NT2/D1 (cell line): ENCODE measurements at regions not wholly inside any gene's neighbourhood (a gene's known extent, or its start where the extent isn't known, plus 50 kb on each side); places are given as distances from the start of the nearest gene placed in this dataset.

ENCODE experiments used
- DNase-seq: peaks from one replicate; pipeline ENCODE4 v3.0.0-alpha.2; 2011; ENCODE audit warnings: low read depth, low spot score
- H3K27me3 ChIP-seq: 2 replicates; pipeline ENCODE4 v1.6.0; 2011; ENCODE audit warnings: mild to moderate bottlenecking; ENCODE audit not compliant: insufficient read length, insufficient read depth
- H3K36me3 ChIP-seq: 2 replicates; pipeline ENCODE4 v1.6.1; 2011; ENCODE audit warnings: mild to moderate bottlenecking, low read length, mixed read lengths; ENCODE audit not compliant: insufficient read depth, insufficient read length
- H3K4me1 ChIP-seq: 2 replicates; pipeline ENCODE4 v1.5.1; 2011; ENCODE audit not compliant: insufficient read depth, insufficient read length
- H3K4me3 ChIP-seq: 2 replicates; pipeline ENCODE4 v1.5.1; 2011; ENCODE audit warnings: low read depth; ENCODE audit not compliant: insufficient read length
- H3K9ac ChIP-seq: 2 replicates; pipeline ENCODE4 v1.6.0; 2011; ENCODE audit warnings: low read depth; ENCODE audit not compliant: insufficient read length
- H3K9me3 ChIP-seq: 2 replicates; pipeline ENCODE4 v1.5.1; 2011; ENCODE audit warnings: mild to moderate bottlenecking, low read length; ENCODE audit not compliant: insufficient read depth
- SUZ12 ChIP-seq: IDR thresholded peaks from 2 replicates; pipeline ENCODE4 v1.6.1; 2011; ENCODE audit not compliant: insufficient read length, insufficient read depth; ENCODE audit errors: extremely low read depth
- YY1 ChIP-seq: IDR thresholded peaks from 2 replicates; pipeline ENCODE4 v1.6.1; 2011; ENCODE audit not compliant: insufficient read length, insufficient read depth
- ZNF274 ChIP-seq: IDR thresholded peaks from 2 replicates; pipeline ENCODE4 v1.6.1; 2011; ENCODE audit warnings: mild to moderate bottlenecking, low read depth, low read length

DNA sequence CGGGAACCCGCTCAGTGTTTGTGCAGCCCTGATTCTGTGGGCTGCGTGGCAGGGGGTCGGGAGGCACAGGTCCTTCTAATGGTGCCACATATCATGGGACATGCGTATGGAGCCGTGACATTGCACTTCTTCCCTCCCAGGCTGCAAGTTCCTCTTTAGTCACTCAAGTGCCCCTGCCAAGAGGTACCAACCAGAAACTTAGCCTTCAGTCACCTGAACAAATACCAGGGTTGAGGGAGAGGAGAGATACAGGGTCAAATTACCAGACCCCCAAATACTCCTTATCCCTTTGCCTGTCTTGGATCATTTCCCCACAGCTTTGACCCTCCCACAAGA lies 209.1 kb downstream of the BUD13 start:
- Histone ChIP-seq H3K9ac (no peak overlapping the region), H3K4me3 (no peak overlapping the region), H3K36me3 (no peaks in the 10 kb centered on the region), H3K27me3 (peaks cover 38% of the 10 kb centered on the region), H3K4me1 (no peaks in the 10 kb centered on the region), H3K9me3 (no peaks in the 10 kb centered on the region)
- TF ChIP-seq ZNF274 (no peak), SUZ12 (no peak), YY1 (no peak)
- no peak for DNase-seq

DNA sequence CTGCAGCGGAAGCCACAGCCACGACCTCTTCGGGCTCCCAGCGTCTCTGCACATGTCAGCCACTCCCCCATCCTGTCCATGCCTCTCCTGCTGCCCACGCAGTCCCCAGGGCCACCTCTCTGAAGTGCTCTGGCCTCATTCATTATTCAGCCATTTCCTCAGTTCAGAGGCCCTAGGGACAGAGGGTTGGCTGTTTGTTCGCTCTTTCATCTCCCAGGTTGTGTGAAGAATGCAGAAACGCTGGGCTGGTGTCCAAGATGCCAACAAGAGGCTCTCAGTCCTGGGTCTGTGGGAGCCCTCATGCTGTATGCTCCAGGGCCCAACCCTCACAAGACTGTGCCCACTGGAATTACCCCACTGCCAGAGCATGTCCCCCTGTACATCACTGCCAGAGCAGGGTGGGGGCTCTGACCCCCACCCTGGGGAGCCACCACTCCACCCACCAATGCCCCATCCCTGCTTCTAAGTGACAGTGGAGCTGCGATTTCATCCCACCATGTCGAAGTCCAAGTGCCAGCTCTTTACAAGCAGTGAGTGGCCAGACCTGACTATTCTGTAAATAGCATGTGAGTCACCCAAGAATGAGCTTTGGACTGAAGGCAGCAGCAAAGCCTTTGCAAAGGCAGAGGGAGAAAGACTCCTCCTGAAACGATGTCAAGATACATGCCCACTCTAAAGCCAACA lies 209.6 kb downstream of the BUD13 start:
- Histone ChIP-seq H3K9ac (no peak overlapping the region), H3K36me3 (no peaks in the 10 kb centered on the region), H3K9me3 (no peaks in the 10 kb centered on the region), H3K4me1 (no peaks in the 10 kb centered on the region), H3K4me3 (no peak overlapping the region), H3K27me3 (peaks cover 38% of the 10 kb centered on the region)
- TF ChIP-seq ZNF274 (no peak), YY1 (no peak), SUZ12 (no peak)
- DNase-seq = no peak

DNA sequence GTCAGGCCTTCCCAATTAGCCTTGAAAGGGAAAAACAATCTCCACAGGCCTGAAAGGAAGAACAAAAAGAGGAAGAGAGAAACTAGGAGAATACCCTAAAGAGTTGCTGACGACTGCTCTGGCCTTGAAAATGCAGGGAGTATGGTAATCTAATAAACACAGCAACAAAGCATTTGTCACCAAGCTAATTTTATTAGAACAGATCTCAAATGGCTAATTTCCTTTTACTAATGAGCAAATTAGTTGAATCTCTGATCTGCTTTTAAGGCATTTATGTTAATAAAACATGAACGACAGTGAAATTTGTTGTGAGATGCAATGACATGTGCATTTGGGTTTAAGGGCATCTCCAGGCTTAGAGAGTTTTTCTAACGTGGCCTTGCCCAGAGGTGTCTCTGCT lies 212.2 kb downstream of the BUD13 start:
- H3K9ac ChIP-seq = no peak overlapping the region
- peaks cover 51% of the 10 kb centered on the region for H3K27me3 ChIP-seq
- H3K9me3 ChIP-seq = no peaks in the 10 kb centered on the region
- no peak overlapping the region for H3K4me3 ChIP-seq
- TF ChIP-seq SUZ12 = no peak
- no peak for TF ChIP-seq YY1
- no peak for TF ChIP-seq ZNF274
- H3K4me1 ChIP-seq = no peaks in the 10 kb centered on the region
- H3K36me3 ChIP-seq = no peaks in the 10 kb centered on the region
- DNase-seq = no peak

DNA sequence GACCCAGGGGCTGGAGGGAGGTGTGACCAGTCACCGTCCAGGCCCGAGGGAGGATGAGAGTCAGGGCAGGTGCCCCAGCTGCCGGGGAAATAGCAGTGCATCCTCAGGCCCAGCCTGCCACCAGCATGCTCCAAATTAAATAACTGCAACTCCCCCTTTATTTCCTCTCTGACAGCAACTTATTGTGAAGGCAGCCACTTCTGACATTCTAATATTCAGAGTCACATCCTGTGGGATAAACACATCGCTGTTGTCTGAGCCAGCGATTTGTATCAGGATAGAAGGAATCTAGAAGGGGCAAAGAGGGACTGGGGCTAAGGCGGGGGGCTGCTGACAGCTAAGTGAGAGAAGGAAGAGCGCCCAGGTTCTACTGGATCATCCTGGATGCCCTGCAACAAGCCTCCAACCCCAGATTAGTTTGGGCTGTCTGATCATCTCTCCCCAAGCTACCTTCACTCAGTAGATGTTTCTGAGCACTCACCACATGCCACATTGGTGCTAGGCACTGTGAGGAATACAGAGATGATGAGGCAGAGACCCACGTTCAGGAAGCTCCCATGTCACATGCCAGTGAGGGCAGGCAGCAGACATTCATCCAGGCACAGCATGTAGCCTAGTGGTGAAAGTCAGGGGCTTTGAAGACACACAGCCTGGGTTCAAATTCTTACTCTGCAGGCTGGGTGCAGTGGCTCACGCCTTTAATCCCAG lies 214.1 kb downstream of the BUD13 start:
- no peak overlapping the region for H3K9ac ChIP-seq
- H3K36me3 ChIP-seq = no peaks in the 10 kb centered on the region
- H3K4me3 ChIP-seq = no peak overlapping the region
- no peaks in the 10 kb centered on the region for H3K9me3 ChIP-seq
- no peaks in the 10 kb centered on the region for H3K4me1 ChIP-seq
- peaks cover 44% of the 10 kb centered on the region for H3K27me3 ChIP-seq
- DNase-seq = no peak
- TF ChIP-seq SUZ12 = no peak
- no peak for TF ChIP-seq YY1
- no peak for TF ChIP-seq ZNF274

DNA sequence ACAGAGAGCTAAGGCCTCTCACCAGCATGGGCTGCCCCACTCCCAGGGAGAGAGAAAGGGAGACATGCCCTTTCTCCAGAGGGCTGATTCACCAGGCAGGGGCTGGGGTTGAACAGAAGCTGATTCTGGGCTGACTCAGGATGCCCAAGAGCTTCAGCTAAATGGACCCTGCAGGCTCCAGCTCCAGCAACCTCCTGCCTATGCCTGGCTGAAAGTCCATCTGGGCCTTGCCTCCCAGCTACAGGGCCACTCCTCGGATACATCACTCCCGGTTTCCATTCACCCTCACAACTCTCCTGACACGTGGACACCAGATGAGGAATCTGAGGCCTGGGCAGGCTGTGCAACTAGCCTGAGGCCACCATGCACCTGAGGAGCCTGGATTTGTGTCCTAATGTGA lies 215.5 kb downstream of the BUD13 start:
- Histone ChIP-seq H3K27me3 (peaks cover 39% of the 10 kb centered on the region), H3K36me3 (no peaks in the 10 kb centered on the region), H3K4me3 (no peak overlapping the region), H3K9ac (no peak overlapping the region), H3K9me3 (no peaks in the 10 kb centered on the region), H3K4me1 (no peaks in the 10 kb centered on the region)
- TF ChIP-seq SUZ12 (no peak), ZNF274 (no peak), YY1 (no peak)
- no peak for DNase-seq

DNA sequence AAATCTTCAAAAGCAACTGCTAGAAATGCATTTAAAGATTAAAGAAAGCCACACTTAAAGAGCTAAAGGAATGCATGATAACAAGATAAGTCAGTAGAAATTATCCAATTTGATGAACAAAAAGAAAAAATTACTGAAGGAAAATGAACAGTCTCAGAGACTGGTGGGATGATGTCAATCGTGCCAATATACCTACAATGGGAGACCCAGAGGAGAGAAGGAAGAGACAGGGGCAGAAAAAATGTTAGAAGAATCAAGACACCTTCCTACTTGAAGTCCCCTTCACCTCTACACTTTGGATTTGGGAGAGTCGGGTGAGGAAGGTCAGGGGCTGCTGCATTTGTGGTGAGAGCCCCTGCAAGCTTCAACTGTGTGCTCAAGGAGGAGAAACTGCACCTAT lies 216.3 kb downstream of the BUD13 start:
- Histone ChIP-seq H3K36me3 (no peaks in the 10 kb centered on the region), H3K9ac (no peak overlapping the region), H3K27me3 (peaks cover 41% of the 10 kb centered on the region), H3K4me1 (no peaks in the 10 kb centered on the region), H3K4me3 (no peak overlapping the region), H3K9me3 (no peaks in the 10 kb centered on the region)
- TF ChIP-seq YY1 = no peak
- no peak for TF ChIP-seq ZNF274
- no peak for TF ChIP-seq SUZ12
- no peak for DNase-seq

DNA sequence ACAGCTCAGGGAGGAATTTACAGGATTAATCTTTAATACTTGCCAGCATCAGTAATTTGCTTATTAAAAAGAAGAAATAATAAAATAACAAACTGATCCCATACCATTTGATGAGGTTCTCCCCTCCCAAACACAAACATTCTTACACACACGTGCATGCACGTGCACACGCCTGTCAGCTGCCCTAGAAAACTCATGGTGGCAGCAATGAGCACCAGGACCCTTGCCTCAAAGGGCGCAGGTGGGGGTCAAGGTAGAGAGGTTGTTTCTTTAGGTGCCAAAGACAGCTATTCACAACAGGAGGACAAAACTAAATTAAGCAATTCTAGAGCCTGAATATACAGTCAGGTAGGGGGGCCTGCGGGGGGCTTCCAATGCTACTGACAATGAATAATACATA lies 219.3 kb downstream of the BUD13 start:
- no peak for TF ChIP-seq ZNF274
- TF ChIP-seq YY1 = no peak
- no peak for TF ChIP-seq SUZ12
- Histone ChIP-seq H3K9me3 (peaks cover 12% of the 10 kb centered on the region; the same call in 1 of the 2 replicates), H3K4me1 (no peaks in the 10 kb centered on the region), H3K9ac (no peak overlapping the region), H3K36me3 (no peaks in the 10 kb centered on the region), H3K4me3 (no peak overlapping the region), H3K27me3 (peaks cover 38% of the 10 kb centered on the region)
- DNase-seq = no peak
